ENCODE measurements at regions not wholly inside any gene's neighbourhood (a gene's known extent, or its start where the extent isn't known, plus 50 kb on each side); places are given as distances from the start of the nearest gene placed in this dataset.

DNA sequence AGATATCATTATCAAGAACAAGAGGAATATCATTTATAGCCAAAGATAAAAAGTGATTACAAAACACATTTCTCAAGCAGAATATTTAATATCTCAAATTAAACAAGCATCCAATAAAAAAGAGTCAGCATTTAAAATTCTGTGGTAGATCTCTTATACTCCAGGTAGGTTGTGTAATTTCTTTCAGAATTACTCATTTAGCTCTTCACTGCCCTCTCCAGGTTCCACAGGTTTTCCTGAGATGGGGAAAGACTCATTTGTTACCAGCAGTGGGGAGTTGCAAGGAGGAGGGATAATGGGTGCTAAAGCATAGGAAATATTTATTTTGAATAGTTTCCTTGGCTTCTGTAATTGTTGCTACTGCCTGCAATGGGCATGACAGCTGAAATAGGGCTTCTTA, 83.1 kb upstream of the RASGRP1 start:
- peak; percentile 5 for DNase-seq (ENCODE audit: low spot score)

- DNase-seq (ENCODE audit: low spot score) = no peak
Observed at GRCh38 chr15:38648121-38648843, 83.7 kb upstream of the RASGRP1 start.

- DNase-seq (ENCODE audit: low spot score) = no peak
Observed at GRCh38 chr15:38650384-38650783, 85.8 kb upstream of the RASGRP1 start.

GRCh38 chr15:38650936-38651327, 86.3 kb upstream of the RASGRP1 start:
- no peak for DNase-seq (ENCODE audit: low spot score)

- no peak for DNase-seq (ENCODE audit: low spot score)
Observed at GRCh38 chr15:38651328-38652038, 86.9 kb upstream of the RASGRP1 start.

GRCh38 chr15:38652183-38652794, 87.7 kb upstream of the RASGRP1 start:
- no peak for DNase-seq (ENCODE audit: low spot score)

DNA sequence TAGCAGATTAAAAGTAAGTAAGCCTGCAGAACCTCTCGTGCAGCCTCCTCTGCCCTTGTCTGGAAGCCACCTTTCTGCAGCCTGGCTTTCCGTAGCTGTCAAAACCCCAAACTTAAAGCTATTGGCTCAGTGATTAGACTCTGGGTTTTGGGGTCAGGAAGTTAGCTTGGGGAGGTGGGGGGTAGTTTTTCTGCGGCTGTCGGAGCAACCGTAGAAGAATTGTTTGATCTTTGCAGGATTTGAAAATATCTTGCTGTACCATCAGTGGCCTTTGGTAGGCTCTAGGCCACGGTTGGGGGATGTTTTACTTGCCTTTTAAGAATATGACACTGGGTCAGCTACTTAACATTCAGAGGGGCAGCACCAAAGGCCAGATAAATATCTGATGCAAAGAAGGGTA, 88.4 kb upstream of the RASGRP1 start:
- no peak for DNase-seq (ENCODE audit: low spot score)

- no peak for DNase-seq (ENCODE audit: low spot score)
Observed at GRCh38 chr15:38658431-38658830, 93.8 kb upstream of the RASGRP1 start.

DNA sequence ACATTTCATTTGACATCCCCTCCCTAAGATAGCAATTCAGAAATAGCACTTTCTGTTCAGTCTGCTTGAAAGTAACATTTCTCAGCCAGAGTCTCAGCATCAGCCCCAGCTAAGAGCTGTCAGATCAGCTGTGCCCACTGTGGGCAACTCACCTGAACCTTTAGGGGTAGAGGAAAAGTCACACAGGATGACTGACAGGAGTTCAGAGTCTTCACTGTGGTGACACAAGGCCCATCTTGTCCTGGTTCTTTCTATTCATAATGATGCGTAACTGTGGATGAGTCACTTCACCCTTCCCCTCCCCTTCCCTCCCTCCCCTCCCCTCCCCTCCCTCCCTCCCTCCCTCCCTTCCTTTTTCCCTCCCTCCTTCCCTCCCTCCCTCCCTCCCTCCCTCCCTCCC, 96.1 kb upstream of the RASGRP1 start:
- DNase-seq (ENCODE audit: low spot score) = no peak

DNA sequence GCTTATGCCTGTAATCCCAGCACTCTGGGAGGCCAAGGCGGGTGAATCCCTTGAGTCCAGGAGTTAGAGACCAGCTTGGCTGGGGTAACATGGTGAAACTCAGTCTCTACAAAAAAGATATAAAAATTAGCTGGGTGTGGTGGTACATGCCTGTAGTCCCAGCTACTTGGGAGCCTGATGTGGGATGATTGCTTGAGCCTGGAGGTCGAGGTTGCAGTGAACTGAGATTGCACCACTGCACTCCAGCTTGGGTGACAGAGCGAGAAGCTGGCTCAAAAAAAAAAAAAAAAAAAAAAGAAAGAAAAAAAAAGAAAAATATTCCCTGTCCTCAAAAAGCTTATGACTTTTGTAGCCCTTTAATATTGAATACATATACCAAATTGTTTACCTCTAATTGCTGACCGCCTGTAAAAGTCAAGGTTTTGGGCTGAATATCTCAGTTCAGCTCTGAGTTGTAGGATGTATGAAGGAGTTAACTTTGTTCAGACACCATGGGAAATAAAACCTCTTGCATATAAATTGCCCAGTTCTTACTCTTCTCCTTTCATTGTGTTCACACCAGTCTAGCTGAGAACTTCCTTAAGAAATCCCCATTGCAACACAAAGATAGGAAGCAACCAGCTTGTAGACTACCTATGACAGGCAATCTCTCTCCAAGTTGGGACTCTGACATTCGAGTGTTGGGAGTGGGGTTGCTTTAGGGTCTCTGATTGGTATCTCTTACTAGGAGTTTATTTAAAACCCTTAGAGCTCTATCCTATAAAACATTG, 97.6 kb upstream of the RASGRP1 start:
- DNase-seq (ENCODE audit: low spot score) = no peak

- DNase-seq (ENCODE audit: low spot score) = no peak
Observed at GRCh38 chr15:38662805-38663204, 98.2 kb upstream of the RASGRP1 start.

DNA sequence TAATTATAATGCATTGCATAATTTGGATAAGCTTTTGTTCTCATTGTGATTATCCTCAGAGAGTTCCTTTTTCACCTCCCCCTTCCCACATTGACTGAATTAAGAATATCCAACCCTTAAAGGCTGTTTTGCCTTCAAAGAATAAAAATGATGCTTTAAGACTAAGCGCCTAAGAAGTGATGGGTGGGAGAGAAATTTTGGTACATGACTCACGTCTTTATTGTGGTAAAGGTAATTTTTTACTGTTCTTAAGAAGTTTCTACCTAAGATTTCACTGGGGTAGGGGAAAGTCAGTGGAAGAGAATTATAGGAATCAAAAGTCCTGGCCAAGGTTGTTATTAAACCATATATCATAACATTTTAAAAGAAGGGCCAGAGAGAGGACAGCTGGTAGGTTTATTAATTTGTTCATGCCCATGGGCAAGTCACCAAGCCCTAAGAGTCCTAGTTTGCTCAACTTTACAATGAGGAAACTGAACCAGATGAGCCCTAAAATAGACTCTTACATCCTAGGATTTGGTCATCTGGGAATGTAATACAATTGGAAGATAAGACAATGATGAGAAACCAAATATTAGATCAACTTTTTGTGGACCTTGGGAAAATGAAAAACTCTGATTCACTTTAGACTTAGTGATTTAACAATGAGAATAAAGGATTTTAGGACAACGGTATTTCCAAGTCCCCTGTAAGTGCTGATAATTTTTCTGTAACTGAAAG, 101.1 kb upstream of the RASGRP1 start:
- no peak for DNase-seq (ENCODE audit: low spot score)

GRCh38 chr15:38666865-38667510, 102.4 kb upstream of the RASGRP1 start:
- DNase-seq (ENCODE audit: low spot score) = no peak

DNA sequence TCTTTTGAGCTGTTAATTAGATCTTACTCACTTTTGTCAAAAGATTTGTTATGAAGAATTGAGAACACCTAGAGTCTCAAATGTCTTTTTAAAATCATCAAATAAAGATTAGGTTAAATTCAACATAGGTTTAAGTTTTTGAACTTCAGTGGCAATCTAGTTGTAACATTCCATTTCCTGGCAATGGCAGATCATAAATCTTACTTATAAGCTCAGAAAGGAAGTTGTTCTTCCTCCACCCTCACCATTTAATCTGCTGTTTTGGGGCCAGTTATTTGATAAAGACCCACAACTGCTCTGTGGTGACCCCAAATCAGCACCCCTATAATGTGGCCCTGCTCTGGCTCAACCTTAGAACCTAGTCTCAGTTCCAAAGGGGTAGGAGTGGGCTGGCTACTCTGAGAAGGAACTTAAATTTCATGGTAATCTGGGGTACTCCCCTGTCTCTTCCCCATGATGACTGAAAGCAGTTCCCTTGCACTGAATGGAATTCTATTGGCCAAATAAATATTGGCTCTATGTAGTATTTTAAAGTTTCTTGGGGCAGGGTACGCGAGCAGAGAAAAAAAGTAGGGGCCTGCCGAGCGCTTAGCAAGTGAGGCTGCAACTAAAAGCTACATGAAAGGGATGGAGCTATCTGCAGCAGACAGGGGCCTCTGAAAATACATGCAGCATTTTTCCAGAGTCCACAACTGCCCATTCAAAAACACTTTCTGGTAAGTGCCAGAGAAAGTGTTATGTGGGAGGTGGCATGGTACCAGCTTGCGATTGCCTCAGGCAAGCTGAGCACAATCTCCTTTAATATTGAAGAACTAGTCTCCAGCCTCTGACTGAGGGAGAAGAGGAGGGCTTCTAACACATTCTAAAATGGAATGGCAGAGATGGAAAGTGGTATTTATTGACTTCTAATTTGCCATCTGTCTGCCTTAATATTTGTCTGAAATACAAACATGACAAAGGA, 103.6 kb upstream of the RASGRP1 start:
- DNase-seq (ENCODE audit: low spot score) = no peak

DNA sequence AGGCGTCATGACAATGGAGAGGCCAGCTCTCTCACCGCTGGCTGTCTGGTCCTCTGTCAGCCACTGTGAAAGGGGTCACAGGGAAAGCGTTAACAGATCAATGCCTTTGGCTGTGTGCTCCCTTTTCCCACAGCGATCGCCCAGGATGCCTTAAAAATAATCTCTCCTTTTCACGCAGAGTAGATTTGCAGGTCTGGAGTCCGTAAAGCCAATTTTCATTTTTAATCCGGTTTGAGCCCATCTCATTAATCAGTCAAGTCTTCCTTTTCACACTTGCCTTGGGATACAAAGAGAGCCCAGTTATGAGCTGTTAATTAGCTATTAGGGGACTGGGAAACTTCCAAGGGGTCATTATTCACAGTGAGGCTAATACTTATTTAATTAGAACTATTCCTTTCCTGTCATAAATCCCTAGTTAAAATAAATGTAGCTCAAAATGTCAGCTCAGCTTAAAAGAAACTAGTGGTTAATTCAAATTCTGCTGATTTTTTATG, 104.3 kb upstream of the RASGRP1 start:
- DNase-seq (ENCODE audit: low spot score) = no peak

DNA sequence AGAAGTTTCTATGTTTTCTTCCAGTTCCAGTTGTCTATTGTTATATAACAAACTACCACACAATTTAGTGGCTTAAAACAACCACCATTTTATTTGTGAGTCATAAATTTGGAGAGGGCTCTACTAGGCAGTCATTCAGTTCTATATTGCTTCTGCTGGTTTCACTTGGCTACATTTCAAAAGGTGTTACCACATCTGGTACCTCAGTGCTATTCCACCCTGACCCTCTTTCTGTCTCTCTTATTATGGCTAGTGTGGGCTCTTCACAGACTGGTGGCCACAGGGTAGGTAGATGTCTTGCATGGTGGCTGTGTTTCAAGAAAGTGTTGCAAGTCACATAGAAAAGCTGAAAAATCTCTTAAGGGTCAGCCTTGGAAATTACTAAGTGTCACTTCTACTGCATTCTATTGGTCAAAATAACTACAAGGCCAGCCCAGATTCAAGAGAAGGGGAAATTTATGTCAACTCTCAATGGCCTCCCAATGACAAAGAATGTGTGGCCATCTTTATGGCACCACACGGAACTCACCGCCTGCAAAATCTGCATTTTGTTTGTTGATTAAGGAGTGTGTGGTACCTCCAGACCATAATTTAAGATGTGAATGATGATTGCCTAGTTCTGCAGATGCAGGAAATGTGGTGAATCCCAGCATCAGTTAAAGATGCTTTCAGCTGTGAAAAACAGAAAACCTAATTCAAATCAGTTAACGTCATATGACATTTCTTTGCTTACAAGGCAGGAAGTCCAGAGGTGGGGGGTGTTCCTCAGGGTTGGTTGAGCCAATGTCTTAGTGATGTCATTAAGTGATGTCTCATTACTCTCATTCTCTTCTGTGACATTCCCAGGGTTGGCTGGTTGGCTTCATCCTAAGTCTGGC, 105.8 kb upstream of the RASGRP1 start:
- no peak for DNase-seq (ENCODE audit: low spot score)

DNA sequence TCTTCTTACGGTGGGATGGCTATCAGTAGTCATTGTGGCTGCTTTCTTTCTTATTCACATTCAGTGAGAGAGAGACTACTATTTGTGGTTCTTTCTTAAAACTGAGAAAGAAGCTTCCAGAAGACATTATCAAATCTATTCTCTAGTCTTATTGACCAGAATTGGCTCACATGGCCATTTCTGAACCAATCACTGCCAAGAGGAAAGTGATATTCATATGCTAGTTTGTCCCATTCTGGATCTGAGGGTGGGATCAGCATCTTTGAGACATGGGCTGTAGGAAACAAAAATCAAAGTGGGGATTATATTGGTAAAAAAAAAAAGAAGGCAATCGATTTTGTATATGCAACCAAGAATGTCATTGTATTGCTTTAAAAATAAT, 106.4 kb upstream of the RASGRP1 start:
- no peak for DNase-seq (ENCODE audit: low spot score)

- no peak for DNase-seq (ENCODE audit: low spot score)
Observed at GRCh38 chr15:38671675-38672254, 107.2 kb upstream of the RASGRP1 start.

DNA sequence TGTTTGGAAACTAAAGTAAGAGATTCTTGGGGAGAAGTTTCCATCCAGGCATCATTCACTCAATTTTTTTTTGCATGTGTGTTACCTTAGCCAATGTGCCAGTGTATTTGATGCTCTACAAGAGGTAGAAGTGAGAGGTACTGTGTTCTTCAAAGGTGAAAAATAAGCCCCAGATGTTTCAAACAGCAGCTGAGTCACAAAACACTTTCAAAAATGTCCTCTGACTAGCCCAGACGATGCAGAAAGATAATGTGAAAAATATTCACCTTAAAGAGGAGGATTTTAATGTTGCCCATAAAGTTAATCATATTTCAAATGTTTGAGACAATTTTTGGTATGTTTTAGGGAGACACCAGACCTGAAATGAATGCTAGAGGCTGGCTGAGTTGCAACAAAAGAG, 107.7 kb upstream of the RASGRP1 start:
- DNase-seq (ENCODE audit: low spot score) = no peak

Measured in HuH-7 (cell line).